ENCODE measurements at regions not wholly inside any gene's neighbourhood (a gene's known extent, or its start where the extent isn't known, plus 50 kb on each side); places are given as distances from the start of the nearest gene placed in this dataset.

- H3K27me3 ChIP-seq (ENCODE audit: control insufficient read depth in 2 of 2, insufficient read depth in 2 of 2, low read length in 2 of 2) = no peaks in the 10 kb centered on the region
- intact Hi-C loops (cut with micrococcal nuclease) (no loop called here), dilution Hi-C loops (cut with MboI; ENCODE audit: extremely low pct_ligation_motif_present, low sequenced_read_pairs) (no loop called here)
- no peaks in the 10 kb centered on the region for H3K79me2 ChIP-seq (ENCODE audit: control insufficient read depth, insufficient read depth, low read length)
- no peak overlapping the region for H2AFZ ChIP-seq (ENCODE audit: low read depth, low read length)
- BruUV-seq (replicated peaks) = no TSS peak
- ChIA-PET CTCF (no interaction called here), POLR2A (no interaction called here)
- no peaks in the 10 kb centered on the region for H3K36me3 ChIP-seq (ENCODE audit: control insufficient read depth in 2 of 2, extremely low read depth in 1 of 2, insufficient read depth in 2 of 2, low read length in 2 of 2)
- no peaks in the 10 kb centered on the region for H4K20me1 ChIP-seq (replicated peaks; ENCODE audit: control insufficient read depth, extremely low read depth, insufficient read depth, low read length)
- no peak overlapping the region for H3K27ac ChIP-seq (ENCODE audit: insufficient read depth, low read depth, low read length)
- no peaks in the 10 kb centered on the region for H3K9me1 ChIP-seq (replicated peaks; ENCODE audit: control insufficient read depth, extremely low read depth, insufficient read depth, low read length)
- FAIRE-seq (no peak), DNase-seq (ENCODE audit: low read depth, low spot score) (no peak)
- no peaks in the 10 kb centered on the region for H3K9me3 ChIP-seq (replicated peaks; ENCODE audit: control insufficient read depth, insufficient read depth, low read length)
- H3K9ac ChIP-seq (replicated peaks; ENCODE audit: extremely low read depth, insufficient read depth, low read length) = no peak overlapping the region
- no peak overlapping the region for H3K4me2 ChIP-seq (ENCODE audit: insufficient read depth, low read length)
- H3K4me1 ChIP-seq (ENCODE audit: control insufficient read depth, extremely low read depth, insufficient read depth, low read length) = no peaks in the 10 kb centered on the region
- no peak for TF ChIP-seq FOS (IDR thresholded peaks at IDR 0.05; ENCODE audit: borderline replicate concordance, insufficient read depth, low read length)
- TF ChIP-seq GATA2 (IDR thresholded peaks at IDR 0.05; ENCODE audit: insufficient read depth, insufficient read length, low read depth, low read length) = no peak
- TF ChIP-seq MYC (IDR thresholded peaks at IDR 0.05; ENCODE audit: low read depth, low read length) = no peak
- no peak overlapping the region for H3K4me3 ChIP-seq (replicated peaks in 1 of 3; ENCODE audit: insufficient read depth in 1 of 3, low read depth in 1 of 3, low read length in 3 of 3)
These were observed 976.8 kb upstream of the ADGRL3 start for GRCh38 chr4:60223208-60223923.

- no peaks in the 10 kb centered on the region for H3K27me3 ChIP-seq (ENCODE audit: control insufficient read depth in 2 of 2, insufficient read depth in 2 of 2, low read length in 2 of 2)
- no peak for DNase-seq (ENCODE audit: low read depth, low spot score)
- H3K9ac ChIP-seq (replicated peaks; ENCODE audit: extremely low read depth, insufficient read depth, low read length) = no peak overlapping the region
- no peak overlapping the region for H3K4me2 ChIP-seq (ENCODE audit: insufficient read depth, low read length)
- no peaks in the 10 kb centered on the region for H3K36me3 ChIP-seq (ENCODE audit: control insufficient read depth in 2 of 2, extremely low read depth in 1 of 2, insufficient read depth in 2 of 2, low read length in 2 of 2)
- H3K4me3 ChIP-seq (replicated peaks in 1 of 3; ENCODE audit: insufficient read depth in 1 of 3, low read depth in 1 of 3, low read length in 3 of 3) = no peak overlapping the region
- H3K27ac ChIP-seq (ENCODE audit: insufficient read depth, low read depth, low read length) = no peak overlapping the region
- no peaks in the 10 kb centered on the region for H3K4me1 ChIP-seq (ENCODE audit: control insufficient read depth, extremely low read depth, insufficient read depth, low read length)
- no peaks in the 10 kb centered on the region for H3K9me1 ChIP-seq (replicated peaks; ENCODE audit: control insufficient read depth, extremely low read depth, insufficient read depth, low read length)
- POLR2A ChIA-PET = no interaction called here
- TF ChIP-seq MAX (IDR thresholded peaks at IDR 0.05; ENCODE audit: insufficient read depth, insufficient read length) = no peak
- no peak for TF ChIP-seq JUN (IDR thresholded peaks at IDR 0.05; ENCODE audit: borderline replicate concordance, insufficient read depth, insufficient read length, low read depth)
- TF ChIP-seq POLR2AphosphoS5 (IDR thresholded peaks at IDR 0.05; ENCODE audit: insufficient read depth, low read depth, low read length) = no peak
- no peak for TF ChIP-seq MYC (IDR thresholded peaks at IDR 0.05; ENCODE audit: low read depth, low read length)
- no peak for TF ChIP-seq FOS (IDR thresholded peaks at IDR 0.05; ENCODE audit: borderline replicate concordance, insufficient read depth, low read length)
- TF ChIP-seq GATA2 (IDR thresholded peaks at IDR 0.05; ENCODE audit: insufficient read depth, insufficient read length, low read depth, low read length) = no peak
- TF ChIP-seq POLR2A (IDR thresholded peaks at IDR 0.05; ENCODE audit: low read depth, low read length) = no peak
- no peak for TF ChIP-seq CTCF (IDR thresholded peaks at IDR 0.05; ENCODE audit: extremely low read depth in 1 of 2, insufficient read depth in 1 of 2, low read depth in 1 of 2, low read length in 2 of 2)
- no peak for TF ChIP-seq EZH2 (IDR thresholded peaks at IDR 0.05; ENCODE audit: borderline replicate concordance, low read depth, low read length, severe bottlenecking)
- no peak for FAIRE-seq
- H4K20me1 ChIP-seq (replicated peaks; ENCODE audit: control insufficient read depth, extremely low read depth, insufficient read depth, low read length) = no peaks in the 10 kb centered on the region
- BruUV-seq (replicated peaks) = no TSS peak
- CTCF ChIA-PET = no interaction called here
- no peaks in the 10 kb centered on the region for H3K79me2 ChIP-seq (ENCODE audit: control insufficient read depth, insufficient read depth, low read length)
- dilution Hi-C loops (cut with MboI; ENCODE audit: extremely low pct_ligation_motif_present, low sequenced_read_pairs) = no loop called here
- H2AFZ ChIP-seq (ENCODE audit: low read depth, low read length) = no peak overlapping the region
- H3K9me3 ChIP-seq (replicated peaks; ENCODE audit: control insufficient read depth, insufficient read depth, low read length) = no peaks in the 10 kb centered on the region
- intact Hi-C loops (cut with micrococcal nuclease) = no loop called here
These were observed 958.3 kb upstream of the ADGRL3 start for GRCh38 chr4:60241866-60242265.
